ENCODE measurements at regions not wholly inside any gene's neighbourhood (a gene's known extent, or its start where the extent isn't known, plus 50 kb on each side); places are given as distances from the start of the nearest gene placed in this dataset.
A peak's percentile ranks its signal among the peaks of the same experiment; 100 is the strongest.

GRCh38 chr1:170339534-170339933 lies 192.4 kb upstream of the GORAB start:
- no peaks in the 10 kb centered on the region for H3K9me3 ChIP-seq
- ATAC-seq (ENCODE audit: insufficient number of reproducible peaks, low FRiP score, low read depth): no peak

GRCh38 chr1:170340308-170340707 lies 191.7 kb upstream of the GORAB start:
- DNase-seq (ENCODE audit: low spot score) (no peak), ATAC-seq (ENCODE audit: insufficient number of reproducible peaks, low FRiP score, low read depth) (no peak)
- Histone ChIP-seq H3K27me3 (replicated peaks; ENCODE audit: insufficient read depth) (no peaks in the 10 kb centered on the region), H3K27ac (no peak overlapping the region), H3K4me3 (no peak overlapping the region), H3K36me3 (no peaks in the 10 kb centered on the region), H3K9me3 (no peaks in the 10 kb centered on the region), H3K4me1 (ENCODE audit: control insufficient read depth in 1 of 2, low read depth in 2 of 2) (no peaks in the 10 kb centered on the region)
- TF ChIP-seq CTCF (IDR thresholded peaks at IDR 0.05): no peak

More at GRCh38 chr1:170339534-170339933, 192.4 kb upstream of the GORAB start:
- Histone ChIP-seq H3K4me3 (no peak overlapping the region), H3K36me3 (no peaks in the 10 kb centered on the region), H3K27ac (no peak overlapping the region), H3K4me1 (ENCODE audit: control insufficient read depth in 1 of 2, low read depth in 2 of 2) (no peaks in the 10 kb centered on the region), H3K27me3 (replicated peaks; ENCODE audit: insufficient read depth) (no peaks in the 10 kb centered on the region)
- no peak for DNase-seq (ENCODE audit: low spot score)
- TF ChIP-seq CTCF (IDR thresholded peaks at IDR 0.05): no peak

- Histone ChIP-seq H3K4me3 (no peak overlapping the region), H3K27me3 (replicated peaks; ENCODE audit: insufficient read depth) (no peaks in the 10 kb centered on the region), H3K36me3 (no peaks in the 10 kb centered on the region), H3K9me3 (no peaks in the 10 kb centered on the region), H3K27ac (peak overlapping the region; percentile 24 to 33), H3K4me1 (ENCODE audit: control insufficient read depth in 1 of 2, low read depth in 2 of 2) (peaks cover 7 to 55% of the 10 kb centered on the region in 2 donors)
- DNase-seq (ENCODE audit: low spot score) (no peak), ATAC-seq (ENCODE audit: insufficient number of reproducible peaks, low FRiP score, low read depth) (no peak)
- TF ChIP-seq CTCF (IDR thresholded peaks at IDR 0.05): no peak
These were observed 180.5 kb upstream of the GORAB start for GRCh38 chr1:170351366-170351946.

- Histone ChIP-seq H3K27me3 (replicated peaks; ENCODE audit: insufficient read depth) (no peaks in the 10 kb centered on the region), H3K27ac (peak overlapping the region; percentile 23 to 30), H3K4me1 (ENCODE audit: control insufficient read depth in 1 of 2, low read depth in 2 of 2) (peaks cover 7 to 55% of the 10 kb centered on the region in 2 donors), H3K36me3 (no peaks in the 10 kb centered on the region), H3K9me3 (no peaks in the 10 kb centered on the region), H3K4me3 (no peak overlapping the region)
- DNase-seq (ENCODE audit: low spot score) (no peak), ATAC-seq (ENCODE audit: insufficient number of reproducible peaks, low FRiP score, low read depth) (no peak)
- no peak for TF ChIP-seq CTCF (IDR thresholded peaks at IDR 0.05)
These were observed 177.7 kb upstream of the GORAB start for GRCh38 chr1:170354246-170354645.

- no peaks in the 10 kb centered on the region for H3K9me3 ChIP-seq
- no peak for ATAC-seq (ENCODE audit: insufficient number of reproducible peaks, low FRiP score, low read depth)
These were observed 177.3 kb upstream of the GORAB start for GRCh38 chr1:170354690-170355089.

More at GRCh38 chr1:170354690-170355089, 177.3 kb upstream of the GORAB start:
- Histone ChIP-seq H3K36me3 (no peaks in the 10 kb centered on the region), H3K27ac (peak overlapping the region; percentile 23 to 30), H3K4me3 (no peak overlapping the region), H3K4me1 (ENCODE audit: control insufficient read depth in 1 of 2, low read depth in 2 of 2) (peaks cover 7 to 55% of the 10 kb centered on the region in 2 donors), H3K27me3 (replicated peaks; ENCODE audit: insufficient read depth) (no peaks in the 10 kb centered on the region)
- DNase-seq (ENCODE audit: low spot score): no peak
- no peak for TF ChIP-seq CTCF (IDR thresholded peaks at IDR 0.05)
